T-helper 22 cell (primary cell): ENCODE measurements at regions not wholly inside any gene's neighbourhood (a gene's known extent, or its start where the extent isn't known, plus 50 kb on each side); places are given as distances from the start of the nearest gene placed in this dataset.

Experiments
- DNase-seq: peaks from one replicate; pipeline ENCODE4 v3.0.0-alpha.2; 2020; ENCODE audit warnings: low read depth

DNA sequence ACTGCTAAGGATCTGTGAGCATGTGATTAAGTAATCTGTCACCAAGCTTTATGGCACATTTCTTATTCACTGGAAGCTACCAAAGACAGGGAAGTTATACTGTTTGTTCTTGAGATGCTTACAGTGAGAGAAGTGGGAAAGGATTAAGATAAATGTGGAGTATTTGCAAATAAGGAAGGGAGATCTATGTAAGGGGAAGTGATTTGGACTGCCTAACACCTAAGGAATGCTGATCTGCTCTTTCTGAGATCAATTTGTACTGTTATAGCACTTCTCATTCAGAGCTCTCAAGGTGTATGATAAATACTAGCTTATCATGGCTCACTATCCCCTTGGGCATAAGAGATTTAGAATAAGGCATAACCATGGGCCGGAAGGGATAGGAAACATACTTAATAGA lies 80.0 kb upstream of the NTRK2 start:
- no peak for DNase-seq

DNA sequence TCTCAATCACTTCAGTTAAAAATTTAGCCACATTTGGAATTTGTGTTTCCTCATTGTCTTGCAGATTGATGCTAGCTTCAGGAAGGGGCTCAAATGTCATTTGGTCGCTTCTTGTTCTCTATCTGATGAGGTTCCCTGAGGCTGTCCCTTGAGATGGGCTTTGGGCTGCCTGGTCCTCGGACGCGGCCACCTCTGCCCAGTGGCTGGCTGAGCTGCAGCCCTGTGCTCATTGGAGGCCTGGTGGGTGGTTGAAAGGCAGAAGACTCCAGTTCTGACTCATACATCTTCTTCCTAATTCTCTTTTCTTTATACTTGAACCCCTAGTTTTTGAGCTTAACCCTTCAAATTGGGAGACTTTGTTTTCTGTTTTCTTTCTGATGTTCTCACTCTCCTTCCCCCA lies 78.8 kb upstream of the NTRK2 start:
- no peak for DNase-seq

GRCh38 chr9:84592918-84593317 lies 76.6 kb upstream of the NTRK2 start:
- no peak for DNase-seq

DNA sequence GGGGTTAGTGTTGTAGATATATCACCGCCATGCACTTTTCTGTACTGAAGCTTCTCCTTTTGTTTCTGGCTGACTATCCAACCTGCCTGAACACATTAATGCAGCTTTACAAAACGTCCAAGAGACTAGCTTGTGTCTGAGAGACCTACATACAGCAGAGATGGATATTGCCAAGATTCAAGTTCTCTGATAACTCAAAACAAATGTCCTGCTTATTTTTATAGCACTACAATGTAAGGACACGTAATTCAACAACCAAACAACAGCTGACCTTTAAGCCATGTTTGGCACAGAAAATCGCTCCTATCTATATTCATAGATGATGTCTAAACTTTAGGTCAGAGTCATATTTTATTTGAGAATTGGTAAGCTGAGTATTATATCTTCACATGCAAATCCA lies 76.2 kb upstream of the NTRK2 start:
- no peak for DNase-seq

- no peak for DNase-seq
These were observed 72.4 kb upstream of the NTRK2 start for GRCh38 chr9:84597131-84597530.

DNA sequence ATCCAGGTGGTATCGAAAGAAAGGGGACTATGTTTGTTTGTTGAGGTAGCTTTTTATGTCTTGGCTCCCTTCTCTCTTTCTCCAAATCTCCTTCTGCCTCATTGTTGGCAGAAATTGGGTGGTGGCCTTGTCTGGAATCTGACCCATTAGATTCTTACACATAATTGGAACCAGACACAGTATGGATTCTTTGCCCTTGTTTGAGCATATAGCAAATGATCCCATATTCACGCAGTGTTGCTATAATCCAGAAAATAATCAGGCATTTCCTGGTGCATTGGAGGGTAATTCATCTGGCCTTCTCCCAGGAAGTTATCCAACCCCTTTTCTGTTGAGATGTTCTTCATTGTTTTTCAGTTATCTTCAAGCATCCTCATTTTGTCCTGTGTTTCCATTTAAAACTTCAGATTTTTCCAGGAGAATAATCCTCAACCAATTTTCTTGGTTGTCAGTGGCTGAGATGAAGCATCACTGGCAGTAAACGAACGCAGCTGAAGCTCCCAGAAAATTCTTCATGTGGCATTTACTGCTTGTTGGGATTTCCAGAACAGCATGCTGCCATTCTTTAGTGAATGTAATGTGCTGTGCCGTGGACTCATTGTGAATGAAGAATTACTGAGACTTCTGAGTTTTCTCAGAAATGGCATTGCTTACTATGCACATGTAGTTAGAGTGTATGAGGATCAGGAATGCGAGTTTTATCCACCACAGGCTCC lies 70.5 kb upstream of the NTRK2 start:
- DNase-seq, result no peak

DNA sequence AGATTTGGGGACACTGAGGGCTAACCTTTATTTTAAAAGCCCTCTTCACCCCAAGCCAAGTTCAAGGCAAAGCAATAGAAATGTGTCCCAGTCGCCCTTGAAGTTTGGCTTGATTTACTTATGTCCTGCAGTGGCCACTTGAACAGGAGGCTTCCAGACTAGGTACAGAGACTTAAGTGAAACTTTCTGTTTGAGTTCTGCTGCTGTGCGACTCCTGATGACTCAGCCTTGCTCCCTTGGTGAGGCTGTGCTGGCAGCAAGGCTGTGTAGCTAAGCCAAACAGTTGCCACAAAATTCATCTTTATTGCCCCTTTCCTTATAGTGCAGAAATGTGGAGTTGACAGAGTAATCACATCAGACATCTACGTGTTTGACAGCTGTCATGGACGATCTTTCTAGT lies 68.8 kb upstream of the NTRK2 start:
- no peak for DNase-seq

- DNase-seq, result no peak
These were observed 65.3 kb upstream of the NTRK2 start for GRCh38 chr9:84604223-84604622.

GRCh38 chr9:84609779-84610178 lies 59.8 kb upstream of the NTRK2 start:
- no peak for DNase-seq

DNA sequence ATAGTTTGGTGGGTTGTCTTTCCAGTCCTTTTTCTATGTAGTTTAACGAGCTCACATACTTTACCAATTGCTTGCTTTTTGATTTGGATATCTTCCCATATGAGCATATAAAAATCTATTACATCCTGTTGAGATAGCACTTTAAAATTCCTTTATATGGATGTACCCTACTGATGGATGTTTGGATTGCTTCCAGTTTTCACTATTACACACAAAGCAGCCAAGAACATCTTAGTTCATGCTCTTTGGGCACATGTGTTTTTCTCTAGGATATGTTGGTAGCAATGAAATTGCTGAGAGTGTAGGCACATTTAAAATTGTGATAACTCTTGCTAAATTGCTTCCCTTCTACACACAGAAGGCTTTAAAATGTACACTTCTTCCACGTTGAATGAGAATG lies 56.1 kb upstream of the NTRK2 start:
- no peak for DNase-seq

- DNase-seq, result no peak
These were observed 54.0 kb upstream of the NTRK2 start for GRCh38 chr9:84615544-84615943.

DNA sequence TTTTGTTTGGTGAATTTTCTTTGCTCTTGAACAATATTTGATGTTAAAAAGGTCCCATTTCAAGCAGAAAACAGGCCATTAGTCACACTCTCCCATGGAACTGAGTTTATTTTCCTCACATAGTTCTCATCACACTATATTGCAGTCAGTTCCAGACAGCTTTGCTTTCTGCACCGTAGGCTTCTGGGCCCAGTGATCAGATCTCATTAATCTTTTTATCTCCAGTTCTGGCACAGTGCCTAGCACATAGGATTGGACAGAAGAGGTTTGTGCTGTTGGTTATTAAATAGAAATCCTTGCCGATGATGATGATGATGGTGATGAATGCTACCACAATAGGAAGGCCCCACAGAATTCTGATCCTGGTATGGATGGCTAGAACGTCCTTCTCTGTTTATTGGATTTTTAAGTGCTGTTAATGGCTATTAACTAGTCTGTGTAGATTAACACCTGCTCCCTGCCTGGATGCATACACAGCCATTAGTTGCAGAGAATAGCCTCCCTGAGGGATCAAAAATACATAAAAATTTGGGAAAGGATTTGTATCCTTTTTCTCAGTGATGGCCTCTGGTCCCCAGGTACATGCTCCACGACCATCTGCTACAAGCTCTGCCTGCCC lies 52.0 kb upstream of the NTRK2 start:
- DNase-seq, result no peak
